DOHH2 (cell line): ENCODE measurements at regions not wholly inside any gene's neighbourhood (a gene's known extent, or its start where the extent isn't known, plus 50 kb on each side); places are given as distances from the start of the nearest gene placed in this dataset.

Experiments
- EZH2phosphoT487 ChIP-seq: fragments of 200-600 bp; sonication (generic); IDR thresholded peaks from 2 replicates; pipeline ENCODE4 v1.6.1; 2017; ENCODE audit warnings: borderline replicate concordance, mild to moderate bottlenecking, antibody characterized with exemption, low read length, moderate library complexity, mixed read lengths
- TF ChIP-seq, protein P1 (sequence below): fragments of 200-600 bp; sonication (generic); IDR thresholded peaks from one replicate; pipeline ENCODE4 v1.5.1; 2014; ENCODE audit warnings: antibody characterized with exemption, mild to moderate bottlenecking, low read depth, low read length; ENCODE audit not compliant: poor library complexity, severe bottlenecking

DNA sequence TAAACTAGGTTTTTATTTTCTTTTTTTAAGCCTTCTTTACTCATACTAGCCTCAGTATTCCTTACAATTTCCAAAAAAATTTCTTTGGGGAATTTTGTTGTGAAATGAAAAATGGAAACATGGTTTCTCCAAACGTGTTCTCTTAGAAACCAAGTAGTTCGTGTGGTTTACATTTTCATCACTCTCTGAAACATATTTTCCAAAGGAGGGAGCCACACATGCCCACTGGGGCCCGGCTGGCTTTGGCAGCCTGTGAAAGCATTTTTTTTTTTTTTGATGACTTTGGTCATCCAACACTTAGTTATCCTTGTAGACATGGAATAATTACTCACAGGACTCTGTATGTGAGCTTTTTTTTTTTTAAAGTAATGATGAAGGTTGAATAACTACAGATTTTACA is 169.6 kb downstream of the C7orf25 start:
- no peak for TF ChIP-seq EZH2phosphoT487
- TF ChIP-seq, protein P1, sequence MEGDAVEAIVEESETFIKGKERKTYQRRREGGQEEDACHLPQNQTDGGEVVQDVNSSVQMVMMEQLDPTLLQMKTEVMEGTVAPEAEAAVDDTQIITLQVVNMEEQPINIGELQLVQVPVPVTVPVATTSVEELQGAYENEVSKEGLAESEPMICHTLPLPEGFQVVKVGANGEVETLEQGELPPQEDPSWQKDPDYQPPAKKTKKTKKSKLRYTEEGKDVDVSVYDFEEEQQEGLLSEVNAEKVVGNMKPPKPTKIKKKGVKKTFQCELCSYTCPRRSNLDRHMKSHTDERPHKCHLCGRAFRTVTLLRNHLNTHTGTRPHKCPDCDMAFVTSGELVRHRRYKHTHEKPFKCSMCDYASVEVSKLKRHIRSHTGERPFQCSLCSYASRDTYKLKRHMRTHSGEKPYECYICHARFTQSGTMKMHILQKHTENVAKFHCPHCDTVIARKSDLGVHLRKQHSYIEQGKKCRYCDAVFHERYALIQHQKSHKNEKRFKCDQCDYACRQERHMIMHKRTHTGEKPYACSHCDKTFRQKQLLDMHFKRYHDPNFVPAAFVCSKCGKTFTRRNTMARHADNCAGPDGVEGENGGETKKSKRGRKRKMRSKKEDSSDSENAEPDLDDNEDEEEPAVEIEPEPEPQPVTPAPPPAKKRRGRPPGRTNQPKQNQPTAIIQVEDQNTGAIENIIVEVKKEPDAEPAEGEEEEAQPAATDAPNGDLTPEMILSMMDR, result no peak
